ENCODE measurements at regions not wholly inside any gene's neighbourhood (a gene's known extent, or its start where the extent isn't known, plus 50 kb on each side); places are given as distances from the start of the nearest gene placed in this dataset.

DNA sequence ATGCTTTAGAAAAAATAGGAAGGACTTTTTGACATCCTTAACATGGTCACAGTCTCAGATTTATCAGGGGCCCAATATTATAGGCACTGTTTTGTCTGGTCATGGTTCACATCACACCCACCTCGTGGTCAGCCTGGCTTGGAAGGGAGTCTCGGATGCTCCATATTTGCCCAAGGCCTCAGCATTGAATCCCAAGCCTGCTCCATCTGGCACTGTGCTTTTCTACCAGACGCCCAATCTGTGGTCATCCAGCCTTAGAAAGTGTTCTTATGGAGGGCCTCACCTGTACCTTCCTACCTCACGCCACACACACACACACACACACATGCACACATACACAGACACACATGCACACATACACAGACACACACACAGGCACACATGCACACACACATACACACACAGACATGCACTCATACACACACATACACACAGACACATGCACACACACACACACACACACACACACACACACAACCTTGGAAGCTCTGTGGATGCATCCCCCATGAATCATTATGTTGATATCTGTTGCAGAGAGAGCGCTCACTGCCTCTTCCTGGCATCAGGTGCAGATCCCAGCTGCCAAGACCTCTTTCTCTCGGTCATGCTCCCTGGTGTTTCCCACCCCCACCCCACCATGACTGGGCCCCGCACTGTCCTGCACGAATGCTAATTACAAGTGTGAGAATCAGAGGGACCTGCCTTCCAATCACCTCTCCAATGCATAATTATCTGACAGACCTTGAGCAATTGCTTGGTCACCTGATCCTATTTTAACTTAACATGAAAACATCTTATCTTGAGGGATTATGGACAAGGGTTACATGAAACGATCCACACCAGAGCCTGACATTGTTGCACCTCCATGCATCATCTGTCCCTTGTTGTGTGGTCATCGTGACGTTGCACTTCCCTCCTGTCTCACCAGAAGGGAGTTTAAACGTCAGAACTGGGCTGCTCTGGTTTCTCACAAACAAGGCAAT is 122.7 kb upstream of the TMEM72 start:
- Histone ChIP-seq H3K36me3 (ENCODE audit: control insufficient read depth in 1 of 2, insufficient read depth in 2 of 2, low read length in 2 of 2) (no peaks in the 10 kb centered on the region), H3K79me1 (ENCODE audit: low read length) (peaks cover 4% of the 10 kb centered on the region), H2AK5ac (ENCODE audit: low read length) (no peak overlapping the region), H3K27me3 (ENCODE audit: insufficient read depth, low read length) (no peaks in the 10 kb centered on the region), H2BK120ac (ENCODE audit: insufficient read depth, low read length, poor library complexity) (no peak overlapping the region), H4K91ac (ENCODE audit: low read depth, low read length) (peak overlapping the region; percentile 77), H3K9me3 (ENCODE audit: insufficient read depth, low read depth, low read length) (no peaks in the 10 kb centered on the region), H3K4me3 (ENCODE audit: low read depth, low read length) (peak overlapping the region; percentile 41), H2BK5ac (ENCODE audit: low read depth, low read length, poor library complexity) (peak overlapping the region; percentile 26), H4K8ac (ENCODE audit: low read depth, low read length) (no peak overlapping the region), H3K9ac (ENCODE audit: low read length) (no peak overlapping the region), H3K4me2 (ENCODE audit: low read length) (no peak overlapping the region), H3K14ac (ENCODE audit: low read length) (no peak overlapping the region), H3K4ac (ENCODE audit: low read depth, low read length) (no peak overlapping the region), H3K18ac (ENCODE audit: low read length) (no peak overlapping the region), H4K12ac (ENCODE audit: low read depth, low read length) (no peak overlapping the region), H2BK12ac (ENCODE audit: low read length) (no peak overlapping the region), H3K79me2 (ENCODE audit: control insufficient read depth, insufficient read depth, low read length, poor library complexity) (no peaks in the 10 kb centered on the region), H3K27ac (ENCODE audit: low read depth, low read length) (peak overlapping the region; percentile 85), H2AFZ (ENCODE audit: insufficient read depth, low read length, poor library complexity) (no peak overlapping the region), H3K23ac (ENCODE audit: low read length) (no peak overlapping the region), H3K4me1 (ENCODE audit: control insufficient read depth in 1 of 2, insufficient read depth in 2 of 2, low read length in 2 of 2) (peaks cover 8 to 24% of the 10 kb centered on the region in 2 experiments)
- no CpG with 5 or more reads among the region's 12 CpGs for WGBS (ENCODE audit: extremely low coverage, insufficient coverage, insufficient read length)
- no peak for DNase-seq

DNA sequence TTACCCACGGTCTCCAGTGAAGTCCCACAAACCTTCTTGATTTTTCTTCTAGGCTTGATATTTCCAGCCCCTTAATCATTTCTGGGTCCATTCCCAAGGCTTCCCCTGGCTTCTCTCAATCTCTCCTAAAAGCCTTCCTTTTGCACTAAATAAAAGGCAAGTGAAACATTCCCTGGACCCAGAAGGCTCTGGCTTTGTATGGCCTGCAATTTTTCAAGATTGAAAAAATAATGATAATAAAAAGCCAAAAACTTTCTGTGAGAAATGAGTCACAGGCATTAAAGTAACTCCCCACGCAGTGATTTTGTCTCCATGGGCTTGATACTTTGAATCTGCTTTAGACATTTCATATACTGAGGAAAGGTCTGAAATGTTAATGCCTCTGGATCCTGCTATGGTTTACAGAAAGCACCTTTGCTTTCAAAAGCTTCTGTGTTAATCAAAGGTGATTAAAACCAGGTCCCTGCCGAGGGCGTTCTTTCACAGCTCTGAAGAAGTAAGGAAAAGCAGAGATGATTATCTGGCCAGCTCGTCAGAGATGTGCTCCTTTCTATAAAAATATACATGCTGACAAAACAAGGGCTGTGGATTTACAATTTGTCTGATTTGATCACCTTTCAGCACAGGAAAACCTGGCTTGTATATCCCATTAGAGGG is 118.9 kb upstream of the TMEM72 start:
- Histone ChIP-seq H2AFZ (ENCODE audit: insufficient read depth, low read length, poor library complexity) (no peak overlapping the region), H3K23ac (ENCODE audit: low read length) (no peak overlapping the region), H2AK5ac (ENCODE audit: low read length) (no peak overlapping the region), H3K14ac (ENCODE audit: low read length) (no peak overlapping the region), H4K8ac (ENCODE audit: low read depth, low read length) (no peak overlapping the region), H3K4me2 (ENCODE audit: low read length) (no peak overlapping the region), H4K91ac (ENCODE audit: low read depth, low read length) (peak overlapping the region; percentile 1), H3K9me3 (ENCODE audit: insufficient read depth, low read depth, low read length) (no peaks in the 10 kb centered on the region), H3K79me2 (ENCODE audit: control insufficient read depth, insufficient read depth, low read length, poor library complexity) (no peaks in the 10 kb centered on the region), H2BK5ac (ENCODE audit: low read depth, low read length, poor library complexity) (no peak overlapping the region), H3K27ac (ENCODE audit: low read depth, low read length) (peak overlapping the region; percentile 22), H2BK12ac (ENCODE audit: low read length) (no peak overlapping the region), H3K18ac (ENCODE audit: low read length) (no peak overlapping the region), H3K4ac (ENCODE audit: low read depth, low read length) (no peak overlapping the region), H3K4me3 (ENCODE audit: low read depth, low read length) (no peak overlapping the region), H3K27me3 (ENCODE audit: insufficient read depth, low read length) (no peaks in the 10 kb centered on the region), H3K9ac (ENCODE audit: low read length) (no peak overlapping the region), H4K12ac (ENCODE audit: low read depth, low read length) (no peak overlapping the region), H2BK120ac (ENCODE audit: insufficient read depth, low read length, poor library complexity) (no peak overlapping the region), H3K79me1 (ENCODE audit: low read length) (peaks cover 3% of the 10 kb centered on the region), H3K36me3 (ENCODE audit: control insufficient read depth in 1 of 2, insufficient read depth in 2 of 2, low read length in 2 of 2) (no peaks in the 10 kb centered on the region), H3K4me1 (ENCODE audit: control insufficient read depth in 1 of 2, insufficient read depth in 2 of 2, low read length in 2 of 2) (peaks cover 7 to 20% of the 10 kb centered on the region in 2 experiments)
- WGBS (ENCODE audit: extremely low coverage, insufficient coverage, insufficient read length) = no CpG with 5 or more reads among the region's 5 CpGs
- DNase-seq = no peak

- Histone ChIP-seq H3K23ac (ENCODE audit: low read length) (no peak overlapping the region), H2BK12ac (ENCODE audit: low read length) (no peak overlapping the region), H3K4me3 (ENCODE audit: low read depth, low read length) (no peak overlapping the region), H2BK120ac (ENCODE audit: insufficient read depth, low read length, poor library complexity) (no peak overlapping the region), H2AFZ (ENCODE audit: insufficient read depth, low read length, poor library complexity) (no peak overlapping the region), H3K9me3 (ENCODE audit: insufficient read depth, low read depth, low read length) (no peaks in the 10 kb centered on the region), H3K36me3 (ENCODE audit: control insufficient read depth in 1 of 2, insufficient read depth in 2 of 2, low read length in 2 of 2) (no peaks in the 10 kb centered on the region), H3K14ac (ENCODE audit: low read length) (no peak overlapping the region), H3K27ac (ENCODE audit: low read depth, low read length) (no peak overlapping the region), H3K4me2 (ENCODE audit: low read length) (no peak overlapping the region), H3K18ac (ENCODE audit: low read length) (no peak overlapping the region), H4K8ac (ENCODE audit: low read depth, low read length) (no peak overlapping the region), H3K79me2 (ENCODE audit: control insufficient read depth, insufficient read depth, low read length, poor library complexity) (no peaks in the 10 kb centered on the region), H4K12ac (ENCODE audit: low read depth, low read length) (no peak overlapping the region), H2AK5ac (ENCODE audit: low read length) (no peak overlapping the region), H3K4ac (ENCODE audit: low read depth, low read length) (no peak overlapping the region), H3K9ac (ENCODE audit: low read length) (no peak overlapping the region), H2BK5ac (ENCODE audit: low read depth, low read length, poor library complexity) (no peak overlapping the region), H3K79me1 (ENCODE audit: low read length) (no peaks in the 10 kb centered on the region), H4K91ac (ENCODE audit: low read depth, low read length) (no peak overlapping the region), H3K4me1 (ENCODE audit: control insufficient read depth in 1 of 2, insufficient read depth in 2 of 2, low read length in 2 of 2) (no peaks in the 10 kb centered on the region), H3K27me3 (ENCODE audit: insufficient read depth, low read length) (no peaks in the 10 kb centered on the region)
- no CpG with 5 or more reads among the region's 2 CpGs for WGBS (ENCODE audit: extremely low coverage, insufficient coverage, insufficient read length)
- DNase-seq = no peak
Observed at GRCh38 chr10:44799966-44800365, 111.2 kb upstream of the TMEM72 start.

GRCh38 chr10:44801383-44802327 is 109.5 kb upstream of the TMEM72 start:
- Histone ChIP-seq H2BK120ac (ENCODE audit: insufficient read depth, low read length, poor library complexity) (no peak overlapping the region), H3K4me3 (ENCODE audit: low read depth, low read length) (no peak overlapping the region), H3K4ac (ENCODE audit: low read depth, low read length) (no peak overlapping the region), H3K23ac (ENCODE audit: low read length) (no peak overlapping the region), H3K4me1 (ENCODE audit: control insufficient read depth in 1 of 2, insufficient read depth in 2 of 2, low read length in 2 of 2) (no peaks in the 10 kb centered on the region), H2BK12ac (ENCODE audit: low read length) (no peak overlapping the region), H4K12ac (ENCODE audit: low read depth, low read length) (no peak overlapping the region), H2BK5ac (ENCODE audit: low read depth, low read length, poor library complexity) (no peak overlapping the region), H3K27me3 (ENCODE audit: insufficient read depth, low read length) (no peaks in the 10 kb centered on the region), H2AFZ (ENCODE audit: insufficient read depth, low read length, poor library complexity) (no peak overlapping the region), H3K9ac (ENCODE audit: low read length) (no peak overlapping the region), H3K9me3 (ENCODE audit: insufficient read depth, low read depth, low read length) (no peaks in the 10 kb centered on the region), H3K14ac (ENCODE audit: low read length) (no peak overlapping the region), H4K8ac (ENCODE audit: low read depth, low read length) (no peak overlapping the region), H3K79me2 (ENCODE audit: control insufficient read depth, insufficient read depth, low read length, poor library complexity) (no peaks in the 10 kb centered on the region), H3K79me1 (ENCODE audit: low read length) (no peaks in the 10 kb centered on the region), H3K27ac (ENCODE audit: low read depth, low read length) (no peak overlapping the region), H3K36me3 (ENCODE audit: control insufficient read depth in 1 of 2, insufficient read depth in 2 of 2, low read length in 2 of 2) (no peaks in the 10 kb centered on the region), H3K4me2 (ENCODE audit: low read length) (no peak overlapping the region), H4K91ac (ENCODE audit: low read depth, low read length) (no peak overlapping the region), H3K18ac (ENCODE audit: low read length) (no peak overlapping the region), H2AK5ac (ENCODE audit: low read length) (no peak overlapping the region)
- peak in 1 of 2 donors; percentile 6 for DNase-seq
- no CpG with 5 or more reads among the region's 6 CpGs for WGBS (ENCODE audit: extremely low coverage, insufficient coverage, insufficient read length)

Data from trophoblast cell (in vitro differentiated cells and primary cell).